ENCODE measurements at regions not wholly inside any gene's neighbourhood (a gene's known extent, or its start where the extent isn't known, plus 50 kb on each side); places are given as distances from the start of the nearest gene placed in this dataset.
"Not testable (repeated sequence)": the region's sequence is repeated elsewhere in the genome, so short reads cannot be mapped to it uniquely, and the experiment has no call there.

- TF ChIP-seq CTCF (conservative IDR thresholded peaks at IDR 0.05; ENCODE audit: low read length); EZH2phosphoT487 (IDR thresholded peaks at IDR 0.05; ENCODE audit: borderline replicate concordance): not testable (repeated sequence)
Measured at GRCh38 chr17:20698463-20699206, 119.1 kb downstream of the CDRT15L2 start.

All from Loucy (cell line).